ENCODE measurements at regions not wholly inside any gene's neighbourhood (a gene's known extent, or its start where the extent isn't known, plus 50 kb on each side); places are given as distances from the start of the nearest gene placed in this dataset.

GRCh38 chr1:29504709-29505410 lies 268.5 kb downstream of the PTPRU start:
- H3K4me2 ChIP-seq (ENCODE audit: control insufficient read depth, extremely low read depth, insufficient read depth, low read depth, low read length) = no peak overlapping the region
- no peaks in the 10 kb centered on the region for H3K4me1 ChIP-seq (ENCODE audit: control insufficient read depth, extremely low read depth, insufficient read depth, low read length)
- H4K20me1 ChIP-seq (ENCODE audit: control insufficient read depth, extremely low read depth, insufficient read depth, low read length) = no peaks in the 10 kb centered on the region
- dilution Hi-C loops (cut with MboI; ENCODE audit: extremely low pct_ligation_motif_present, low sequenced_read_pairs) = no loop called here
- no peaks in the 10 kb centered on the region for H3K9me3 ChIP-seq (ENCODE audit: control insufficient read depth, low read depth, low read length)
- no peak overlapping the region for H2AFZ ChIP-seq (ENCODE audit: control insufficient read depth, low read length)
- no peak for TF ChIP-seq CTCF (optimal IDR thresholded peaks at IDR 0.05 in 1 of 3, IDR thresholded peaks at IDR 0.05 in 1 of 3, conservative IDR thresholded peaks at IDR 0.05 in 1 of 3; ENCODE audit: extremely low read depth in 1 of 3, insufficient read depth in 2 of 3, low read length in 3 of 3)
- TF ChIP-seq EZH2 (IDR thresholded peaks at IDR 0.05; ENCODE audit: low read length) = no peak
- no peak overlapping the region for H3K27ac ChIP-seq (ENCODE audit: control insufficient read depth, insufficient read depth, low read length)
- H3K9ac ChIP-seq (ENCODE audit: control insufficient read depth, extremely low read depth, insufficient read depth, low read length) = no peak overlapping the region
- H3K9me1 ChIP-seq (ENCODE audit: control insufficient read depth, extremely low read depth, insufficient read depth, low read length) = no peaks in the 10 kb centered on the region
- H3K79me2 ChIP-seq (ENCODE audit: control insufficient read depth, insufficient read depth, low read length) = no peaks in the 10 kb centered on the region
- no peak for FAIRE-seq
- H3K27me3 ChIP-seq (ENCODE audit: control insufficient read depth, extremely low read depth, insufficient read depth, low read length) = peaks cover 4% of the 10 kb centered on the region
- no peak overlapping the region for H3K4me3 ChIP-seq (ENCODE audit: control insufficient read depth in 2 of 3, extremely low read depth in 1 of 3, insufficient read depth in 2 of 3, low read depth in 1 of 3, low read length in 3 of 3)
- H3K36me3 ChIP-seq (ENCODE audit: control insufficient read depth in 2 of 2, extremely low read depth in 1 of 2, insufficient read depth in 2 of 2, low read length in 2 of 2) = no peaks in the 10 kb centered on the region
- DNase-seq (ENCODE audit: low read depth, low spot score) = no peak

GRCh38 chr1:29504196-29504595 lies 267.9 kb downstream of the PTPRU start:
- FAIRE-seq (no peak), DNase-seq (ENCODE audit: low read depth, low spot score) (no peak)
- dilution Hi-C loops (cut with MboI; ENCODE audit: extremely low pct_ligation_motif_present, low sequenced_read_pairs) = no loop called here

More at GRCh38 chr1:29504196-29504595, 267.9 kb downstream of the PTPRU start:
- H3K4me1 ChIP-seq (ENCODE audit: control insufficient read depth, extremely low read depth, insufficient read depth, low read length) = no peaks in the 10 kb centered on the region
- no peak overlapping the region for H3K9ac ChIP-seq (ENCODE audit: control insufficient read depth, extremely low read depth, insufficient read depth, low read length)
- no peaks in the 10 kb centered on the region for H3K79me2 ChIP-seq (ENCODE audit: control insufficient read depth, insufficient read depth, low read length)
- no peaks in the 10 kb centered on the region for H3K36me3 ChIP-seq (ENCODE audit: control insufficient read depth in 2 of 2, extremely low read depth in 1 of 2, insufficient read depth in 2 of 2, low read length in 2 of 2)
- no peak overlapping the region for H3K27ac ChIP-seq (ENCODE audit: control insufficient read depth, insufficient read depth, low read length)
- no peaks in the 10 kb centered on the region for H3K9me1 ChIP-seq (ENCODE audit: control insufficient read depth, extremely low read depth, insufficient read depth, low read length)
- H3K4me2 ChIP-seq (ENCODE audit: control insufficient read depth, extremely low read depth, insufficient read depth, low read depth, low read length) = no peak overlapping the region
- H4K20me1 ChIP-seq (ENCODE audit: control insufficient read depth, extremely low read depth, insufficient read depth, low read length) = no peaks in the 10 kb centered on the region
- H2AFZ ChIP-seq (ENCODE audit: control insufficient read depth, low read length) = no peak overlapping the region
- H3K27me3 ChIP-seq (ENCODE audit: control insufficient read depth, extremely low read depth, insufficient read depth, low read length) = peaks cover 4% of the 10 kb centered on the region
- H3K9me3 ChIP-seq (ENCODE audit: control insufficient read depth, low read depth, low read length) = no peaks in the 10 kb centered on the region
- no peak for TF ChIP-seq CTCF (optimal IDR thresholded peaks at IDR 0.05 in 1 of 3, IDR thresholded peaks at IDR 0.05 in 1 of 3, conservative IDR thresholded peaks at IDR 0.05 in 1 of 3; ENCODE audit: extremely low read depth in 1 of 3, insufficient read depth in 2 of 3, low read length in 3 of 3)
- TF ChIP-seq EZH2 (IDR thresholded peaks at IDR 0.05; ENCODE audit: low read length) = no peak
- no peak overlapping the region for H3K4me3 ChIP-seq (ENCODE audit: control insufficient read depth in 2 of 3, extremely low read depth in 1 of 3, insufficient read depth in 2 of 3, low read depth in 1 of 3, low read length in 3 of 3)

Measured in keratinocyte (primary cell).